NCI-H345 treated with DMSO at 0.1 percent for 48 hours (cell line): ENCODE measurements at regions not wholly inside any gene's neighbourhood (a gene's known extent, or its start where the extent isn't known, plus 50 kb on each side); places are given as distances from the start of the nearest gene placed in this dataset.

Experiments used
- DNase-seq: peaks from one replicate; lab custom pipeline; 2025; ENCODE audit not compliant: unreplicated experiment; lab: John Stamatoyannopoulos, UW

GRCh38 chr2:19104503-19104902 lies 253.9 kb downstream of the OSR1 start:
- no peak for DNase-seq

- no peak for DNase-seq
Observed at GRCh38 chr2:19102696-19103423, 255.6 kb downstream of the OSR1 start.

- DNase-seq, result no peak
Observed at GRCh38 chr2:19101968-19102367, 256.5 kb downstream of the OSR1 start.

GRCh38 chr2:19100570-19100969 lies 257.9 kb downstream of the OSR1 start:
- no peak for DNase-seq

- DNase-seq, result no peak
Observed at GRCh38 chr2:19099181-19099580, 259.2 kb downstream of the OSR1 start.

GRCh38 chr2:19098467-19099160 lies 259.8 kb downstream of the OSR1 start:
- no peak for DNase-seq

GRCh38 chr2:19089476-19089875 lies 268.9 kb downstream of the OSR1 start:
- DNase-seq, result peak; percentile 9

- DNase-seq, result no peak
Observed at GRCh38 chr2:19086231-19086651, 272.2 kb downstream of the OSR1 start.

- no peak for DNase-seq
Observed at GRCh38 chr2:19078709-19079108, 279.7 kb downstream of the OSR1 start.

GRCh38 chr2:19073522-19073921 lies 284.9 kb downstream of the OSR1 start:
- DNase-seq, result no peak

- no peak for DNase-seq
Observed at GRCh38 chr2:19072161-19072560, 286.3 kb downstream of the OSR1 start.

GRCh38 chr2:19070886-19071285 lies 287.5 kb downstream of the OSR1 start:
- no peak for DNase-seq

GRCh38 chr2:19068206-19068605 lies 290.2 kb downstream of the OSR1 start:
- DNase-seq, result no peak

GRCh38 chr2:19062370-19062769 lies 296.1 kb downstream of the OSR1 start:
- no peak for DNase-seq

GRCh38 chr2:19059076-19059475 lies 299.3 kb downstream of the OSR1 start:
- no peak for DNase-seq

GRCh38 chr2:19051203-19051831 lies 307.1 kb downstream of the OSR1 start:
- DNase-seq, result no peak

- no peak for DNase-seq
Observed at GRCh38 chr2:19050354-19050753, 308.1 kb downstream of the OSR1 start.

GRCh38 chr2:19048593-19049266 lies 309.7 kb downstream of the OSR1 start:
- DNase-seq, result peak; percentile 76

- no peak for DNase-seq
Observed at GRCh38 chr2:19046986-19047780, 311.2 kb downstream of the OSR1 start.

- no peak for DNase-seq
Observed at GRCh38 chr2:19045151-19045550, 313.3 kb downstream of the OSR1 start.

GRCh38 chr2:19043893-19044292 lies 314.5 kb downstream of the OSR1 start:
- no peak for DNase-seq
